H9 (cell line): ENCODE measurements at regions not wholly inside any gene's neighbourhood (a gene's known extent, or its start where the extent isn't known, plus 50 kb on each side); places are given as distances from the start of the nearest gene placed in this dataset.

Experiments used
- DNase-seq: peaks from one replicate; pipeline ENCODE4 v3.0.0-alpha.2; 2017
- H2AFZ ChIP-seq: one replicate; pipeline ENCODE4 v1.6.1; 2013; ENCODE audit warnings: mild to moderate bottlenecking, low read length, control low read depth, moderate library complexity
- H2AK5ac ChIP-seq: 2 replicates; pipeline ENCODE4 v1.6.1; 2013; ENCODE audit warnings: low read length, control low read depth, mixed read lengths; ENCODE audit not compliant: insufficient read length
- H2BK120ac ChIP-seq: one replicate; pipeline ENCODE4 v1.6.1; 2013; ENCODE audit warnings: low read depth, mild to moderate bottlenecking, low read length, control low read depth, inconsistent platforms; ENCODE audit not compliant: poor library complexity, severe bottlenecking
- H2BK12ac ChIP-seq: 2 replicates; pipeline ENCODE4 v1.6.1; 2013; ENCODE audit warnings: low read length, control low read depth, mixed read lengths, low read depth; ENCODE audit not compliant: insufficient read length
- H2BK15ac ChIP-seq: 2 replicates; pipeline ENCODE4 v1.6.1; 2013; ENCODE audit warnings: low read depth, low read length, control low read depth
- H2BK20ac ChIP-seq: one replicate; pipeline ENCODE4 v1.6.1; 2013; ENCODE audit warnings: low read depth, mild to moderate bottlenecking, low read length, control low read depth, inconsistent platforms; ENCODE audit not compliant: poor library complexity, severe bottlenecking
- H2BK5ac ChIP-seq: 2 replicates; pipeline ENCODE4 v1.6.1; 2013; ENCODE audit warnings: low read length, control low read depth, mixed read lengths; ENCODE audit not compliant: insufficient read length
- H3K14ac ChIP-seq: 2 replicates; pipeline ENCODE4 v1.6.1; 2013; ENCODE audit warnings: low read length, control low read depth; ENCODE audit not compliant: insufficient read depth
- H3K18ac ChIP-seq: 2 replicates; pipeline ENCODE4 v1.6.1; 2013; ENCODE audit warnings: low read depth, mild to moderate bottlenecking, mixed read lengths, low read length, control low read depth; ENCODE audit not compliant: insufficient read length
- H3K23ac ChIP-seq: 2 replicates; pipeline ENCODE4 v1.6.1; 2013; ENCODE audit warnings: low read length, control low read depth, mixed read lengths, low read depth; ENCODE audit not compliant: insufficient read length
- H3K23me2 ChIP-seq: 2 replicates; pipeline ENCODE4 v1.6.1; 2013; ENCODE audit warnings: low read depth, mild to moderate bottlenecking, mixed read lengths, low read length, control low read depth; ENCODE audit not compliant: insufficient read length, poor library complexity, severe bottlenecking
- H3K27ac ChIP-seq: 2 replicates; pipeline ENCODE4 v1.5.1; 2013; ENCODE audit warnings: low read length, control low read depth, mixed read lengths, low read depth; ENCODE audit not compliant: insufficient read length
- H3K27me3 ChIP-seq: 2 replicates; pipeline ENCODE4 v1.6.1; 2013; ENCODE audit warnings: low read length, control low read depth, inconsistent platforms; ENCODE audit not compliant: insufficient read depth
- H3K4ac ChIP-seq: 2 replicates; pipeline ENCODE4 v1.6.1; 2013; ENCODE audit warnings: low read depth, mild to moderate bottlenecking, control low read depth, inconsistent platforms, low read length, moderate library complexity
- H3K4me1 ChIP-seq: 2 replicates; pipeline ENCODE4 v1.6.1; 2013; ENCODE audit warnings: low read length, control low read depth, inconsistent platforms; ENCODE audit not compliant: insufficient read depth
- H3K4me2 ChIP-seq: 2 replicates; pipeline ENCODE4 v1.6.1; 2013; ENCODE audit warnings: low read length, control low read depth, mixed read lengths; ENCODE audit not compliant: insufficient read length, insufficient read depth
- H3K56ac ChIP-seq: 2 replicates; pipeline ENCODE4 v1.6.1; 2013; ENCODE audit warnings: low read depth, mild to moderate bottlenecking, mixed read lengths, low read length, control low read depth; ENCODE audit not compliant: insufficient read length
- H3K79me1 ChIP-seq: 2 replicates; pipeline ENCODE4 v1.6.1; 2013; ENCODE audit warnings: low read depth, mild to moderate bottlenecking, moderate library complexity, low read length, control low read depth, inconsistent platforms; ENCODE audit not compliant: insufficient read depth, poor library complexity, severe bottlenecking
- H3K79me2 ChIP-seq: 2 replicates; pipeline ENCODE4 v1.6.1; 2013; ENCODE audit warnings: low read length, control low read depth, inconsistent platforms; ENCODE audit not compliant: insufficient read depth
- H3K9ac ChIP-seq: 2 replicates; pipeline ENCODE4 v1.6.1; 2013; ENCODE audit warnings: low read length, control low read depth, mixed read lengths; ENCODE audit not compliant: insufficient read length; ENCODE audit errors: extremely low read depth
- H3K9me3 ChIP-seq: one replicate; pipeline ENCODE4 v1.6.1; 2013; ENCODE audit warnings: low read depth, low read length, inconsistent platforms; ENCODE audit not compliant: control insufficient read depth
- H3T11ph ChIP-seq: one replicate; pipeline ENCODE4 v1.6.1; 2013; ENCODE audit warnings: mild to moderate bottlenecking, low read length, control low read depth, inconsistent platforms
- H4K20me1 ChIP-seq: one replicate; pipeline ENCODE4 v1.6.1; 2013; ENCODE audit not compliant: control insufficient read depth, insufficient read length, insufficient read depth
- H4K5ac ChIP-seq: 2 replicates; pipeline ENCODE4 v1.6.1; 2013; ENCODE audit warnings: low read depth, mild to moderate bottlenecking, mixed read lengths, low read length, control low read depth; ENCODE audit not compliant: insufficient read length
- H4K8ac ChIP-seq: replicated peaks from 2 replicates; pipeline ENCODE4 v1.6.1; 2013; ENCODE audit warnings: low read length, control low read depth, mixed read lengths, low read depth; ENCODE audit not compliant: insufficient read length
- H4K91ac ChIP-seq: 2 replicates; pipeline ENCODE4 v1.6.1; 2013; ENCODE audit warnings: low read depth, mild to moderate bottlenecking, moderate library complexity, mixed read lengths, low read length, control low read depth; ENCODE audit not compliant: insufficient read length
- H3K27ac Mint-ChIP-seq, 3 experiments: 2 replicates in 2 of 3; 3 replicates in 1 of 3; pipeline ENCODE4 v1.8.0; 2020 to 2021; ENCODE audit warnings: mixed read lengths in 3 of 3, mild to moderate bottlenecking in 1 of 3, moderate library complexity in 1 of 3
- H3K27me3 Mint-ChIP-seq: 2 replicates; pipeline ENCODE4 v1.8.0; 2021; ENCODE audit warnings: low read depth, mild to moderate bottlenecking, moderate library complexity, mixed read lengths
- H3K36me3 Mint-ChIP-seq, 3 experiments: 2 replicates in 2 of 3; 3 replicates in 1 of 3; pipeline ENCODE4 v1.8.0; 2020 to 2021; ENCODE audit warnings: low read depth in 3 of 3, mixed read lengths in 3 of 3; ENCODE audit not compliant: insufficient read depth in 1 of 3
- H3K4me1 Mint-ChIP-seq, 2 experiments: 2 replicates each; pipeline ENCODE4 v1.8.0; 2020; ENCODE audit warnings: mixed read lengths in 2 of 2
- H3K4me3 Mint-ChIP-seq, 2 experiments: 2 replicates in 1 of 2; 3 replicates in 1 of 2; pipeline ENCODE4 v1.8.0; 2020 to 2021; ENCODE audit warnings: mild to moderate bottlenecking in 2 of 2, mixed read lengths in 2 of 2, moderate library complexity in 1 of 2
- H3K9me3 Mint-ChIP-seq, 2 experiments: 2 replicates in 1 of 2; 3 replicates in 1 of 2; pipeline ENCODE4 v1.8.0; 2020; ENCODE audit warnings: mild to moderate bottlenecking in 2 of 2, mixed read lengths in 2 of 2, moderate library complexity in 1 of 2
- WGBS: extraction: QIAGEN DNeasy Blood & Tissue Kit; methylation state at CpG from one replicate; pipeline ENCODE4 v1.1.7; 2013; ENCODE audit warnings: missing lambda C conversion rate, low lambda C conversion rate, mixed read lengths; ENCODE audit not compliant: insufficient read length; ENCODE audit errors: extremely low coverage; 5-methylcytosine and 5-hydroxymethylcytosine counted together
- TF ChIP-seq, protein P1 (sequence below): fragments of 200-600 bp; sonication (generic); conservative IDR thresholded peaks from 3 replicates; pipeline ENCODE4 v1.8.0; 2021; ENCODE audit warnings: antibody characterized with exemption, mild to moderate bottlenecking

DNA sequence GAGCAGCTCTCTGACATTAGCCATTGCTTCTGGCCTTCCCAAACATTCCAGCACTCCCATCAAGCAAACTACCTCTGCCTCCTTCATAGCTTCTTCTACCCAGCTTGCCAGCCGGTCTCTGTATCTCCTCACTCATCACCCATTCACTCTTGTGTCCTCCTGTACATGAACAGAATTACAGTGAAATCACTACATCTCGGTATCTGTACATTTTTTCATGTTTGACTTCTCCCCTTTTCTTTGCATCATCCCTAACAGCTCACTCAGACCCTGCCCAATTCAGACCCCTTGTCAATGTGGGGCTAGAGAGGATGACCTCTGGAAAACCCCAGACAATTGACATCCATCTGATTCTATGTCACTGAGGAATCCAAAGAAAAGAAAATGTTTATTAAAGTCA, 335.8 kb downstream of the TNS1 start:
- no peaks in the 10 kb centered on the region for H3K4me1 ChIP-seq
- no peak for DNase-seq
- H3K56ac ChIP-seq = no peak overlapping the region
- Mint-ChIP-seq H3K4me3 (no peak overlapping the region; a peak in 1 of 5 replicates), H3K9me3 (0 out of 5 replicates have a peak, but pooled peaks cover 0 to 3% of the 10 kb centered on the region in 2 experiments), H3K27me3 (peaks cover 7% of the 10 kb centered on the region), H3K27ac (no peak overlapping the region), H3K36me3 (peaks cover 0 to 2% (median 0%) of the 10 kb centered on the region in 3 experiments; a peak in 2 of 7 replicates), H3K4me1 (no peaks in the 10 kb centered on the region)
- no peak overlapping the region for H3K27ac ChIP-seq
- no CpG with 5 or more reads among the region's 2 CpGs for WGBS
- H2BK5ac ChIP-seq = no peak overlapping the region
- TF ChIP-seq, protein P1, sequence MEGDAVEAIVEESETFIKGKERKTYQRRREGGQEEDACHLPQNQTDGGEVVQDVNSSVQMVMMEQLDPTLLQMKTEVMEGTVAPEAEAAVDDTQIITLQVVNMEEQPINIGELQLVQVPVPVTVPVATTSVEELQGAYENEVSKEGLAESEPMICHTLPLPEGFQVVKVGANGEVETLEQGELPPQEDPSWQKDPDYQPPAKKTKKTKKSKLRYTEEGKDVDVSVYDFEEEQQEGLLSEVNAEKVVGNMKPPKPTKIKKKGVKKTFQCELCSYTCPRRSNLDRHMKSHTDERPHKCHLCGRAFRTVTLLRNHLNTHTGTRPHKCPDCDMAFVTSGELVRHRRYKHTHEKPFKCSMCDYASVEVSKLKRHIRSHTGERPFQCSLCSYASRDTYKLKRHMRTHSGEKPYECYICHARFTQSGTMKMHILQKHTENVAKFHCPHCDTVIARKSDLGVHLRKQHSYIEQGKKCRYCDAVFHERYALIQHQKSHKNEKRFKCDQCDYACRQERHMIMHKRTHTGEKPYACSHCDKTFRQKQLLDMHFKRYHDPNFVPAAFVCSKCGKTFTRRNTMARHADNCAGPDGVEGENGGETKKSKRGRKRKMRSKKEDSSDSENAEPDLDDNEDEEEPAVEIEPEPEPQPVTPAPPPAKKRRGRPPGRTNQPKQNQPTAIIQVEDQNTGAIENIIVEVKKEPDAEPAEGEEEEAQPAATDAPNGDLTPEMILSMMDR = no peak
- no peak overlapping the region for H2BK15ac ChIP-seq
- H3K4ac ChIP-seq = no peak overlapping the region
- H4K91ac ChIP-seq = no peak overlapping the region
- no peaks in the 10 kb centered on the region for H3K23me2 ChIP-seq
- no peak overlapping the region for H2AK5ac ChIP-seq
- H3K27me3 ChIP-seq = no peaks in the 10 kb centered on the region
- no peak overlapping the region for H3K14ac ChIP-seq
- H4K5ac ChIP-seq = no peak overlapping the region
- H3K9me3 ChIP-seq = no peaks in the 10 kb centered on the region
- no peak overlapping the region for H4K8ac ChIP-seq
- no peak overlapping the region for H2BK120ac ChIP-seq
- no peaks in the 10 kb centered on the region for H3K79me1 ChIP-seq
- H3K23ac ChIP-seq = no peak overlapping the region
- H3K4me2 ChIP-seq = no peak overlapping the region
- no peak overlapping the region for H2AFZ ChIP-seq
- no peak overlapping the region for H3K9ac ChIP-seq
- no peak overlapping the region for H3T11ph ChIP-seq
- H3K79me2 ChIP-seq = no peaks in the 10 kb centered on the region
- no peak overlapping the region for H2BK12ac ChIP-seq
- H3K18ac ChIP-seq = no peak overlapping the region
- H4K20me1 ChIP-seq = no peaks in the 10 kb centered on the region
- H2BK20ac ChIP-seq = no peak overlapping the region
